ENCODE measurements at regions not wholly inside any gene's neighbourhood (a gene's known extent, or its start where the extent isn't known, plus 50 kb on each side); places are given as distances from the start of the nearest gene placed in this dataset.

- TF ChIP-seq, protein P1, sequence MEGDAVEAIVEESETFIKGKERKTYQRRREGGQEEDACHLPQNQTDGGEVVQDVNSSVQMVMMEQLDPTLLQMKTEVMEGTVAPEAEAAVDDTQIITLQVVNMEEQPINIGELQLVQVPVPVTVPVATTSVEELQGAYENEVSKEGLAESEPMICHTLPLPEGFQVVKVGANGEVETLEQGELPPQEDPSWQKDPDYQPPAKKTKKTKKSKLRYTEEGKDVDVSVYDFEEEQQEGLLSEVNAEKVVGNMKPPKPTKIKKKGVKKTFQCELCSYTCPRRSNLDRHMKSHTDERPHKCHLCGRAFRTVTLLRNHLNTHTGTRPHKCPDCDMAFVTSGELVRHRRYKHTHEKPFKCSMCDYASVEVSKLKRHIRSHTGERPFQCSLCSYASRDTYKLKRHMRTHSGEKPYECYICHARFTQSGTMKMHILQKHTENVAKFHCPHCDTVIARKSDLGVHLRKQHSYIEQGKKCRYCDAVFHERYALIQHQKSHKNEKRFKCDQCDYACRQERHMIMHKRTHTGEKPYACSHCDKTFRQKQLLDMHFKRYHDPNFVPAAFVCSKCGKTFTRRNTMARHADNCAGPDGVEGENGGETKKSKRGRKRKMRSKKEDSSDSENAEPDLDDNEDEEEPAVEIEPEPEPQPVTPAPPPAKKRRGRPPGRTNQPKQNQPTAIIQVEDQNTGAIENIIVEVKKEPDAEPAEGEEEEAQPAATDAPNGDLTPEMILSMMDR (IDR thresholded peaks at IDR 0.05), result no peak
- TF ChIP-seq POLR2A (IDR thresholded peaks at IDR 0.05), result no peak
Measured at GRCh38 chr9:85185486-85186217, 516.1 kb downstream of the NTRK2 start.
